ENCODE measurements at regions not wholly inside any gene's neighbourhood (a gene's known extent, or its start where the extent isn't known, plus 50 kb on each side); places are given as distances from the start of the nearest gene placed in this dataset.

- H3K4me2 ChIP-seq (ENCODE audit: low read length), result no peak overlapping the region
- H2BK5ac ChIP-seq (ENCODE audit: low read length), result no peak overlapping the region
- no peak overlapping the region for H3K9ac ChIP-seq (ENCODE audit: low read length)
- no peak overlapping the region for H2BK120ac ChIP-seq (ENCODE audit: low read depth, low read length)
- no peaks in the 10 kb centered on the region for H3K27me3 ChIP-seq (ENCODE audit: insufficient read depth, low read length, poor library complexity)
- no peak overlapping the region for H2BK15ac ChIP-seq (replicated peaks; ENCODE audit: low read depth)
- no peak overlapping the region for H3K27ac ChIP-seq (ENCODE audit: low read depth, low read length)
- no peak overlapping the region for H4K8ac ChIP-seq (ENCODE audit: low read depth, low read length)
- WGBS (ENCODE audit: extremely low coverage, insufficient coverage, low lambda C conversion rate), result no CpG with 5 or more reads among the region's 9 CpGs
- no peaks in the 10 kb centered on the region for H3K79me1 ChIP-seq (ENCODE audit: low read length)
- DNase-seq, result no peak
- H3K4me3 ChIP-seq (ENCODE audit: low read length), result no peak overlapping the region
- no peaks in the 10 kb centered on the region for H3K36me3 ChIP-seq (ENCODE audit: control insufficient read depth, insufficient read depth, low read length)
- no peaks in the 10 kb centered on the region for H3K4me1 ChIP-seq (ENCODE audit: control insufficient read depth, low read depth, low read length)
- H3K18ac ChIP-seq (ENCODE audit: low read length), result no peak overlapping the region
- no peak overlapping the region for H3K4ac ChIP-seq (ENCODE audit: low read depth, low read length)
- H3K56ac ChIP-seq (ENCODE audit: low read length), result no peak overlapping the region
- H2AK5ac ChIP-seq (ENCODE audit: low read length), result no peak overlapping the region
- no peaks in the 10 kb centered on the region for H3K79me2 ChIP-seq (ENCODE audit: control insufficient read depth, insufficient read depth, low read length)
- H3K23ac ChIP-seq (ENCODE audit: low read length), result no peak overlapping the region
- H4K5ac ChIP-seq (ENCODE audit: low read length), result no peak overlapping the region
Measured at GRCh38 chr11:39786281-39786680, 1673.2 kb downstream of the LRRC4C start.

- no peak overlapping the region for H2BK5ac ChIP-seq (ENCODE audit: low read length)
- H3K56ac ChIP-seq (ENCODE audit: low read length), result no peak overlapping the region
- H2AK5ac ChIP-seq (ENCODE audit: low read length), result no peak overlapping the region
- no peaks in the 10 kb centered on the region for H3K79me1 ChIP-seq (ENCODE audit: low read length)
- no peaks in the 10 kb centered on the region for H3K79me2 ChIP-seq (ENCODE audit: control insufficient read depth, insufficient read depth, low read length)
- no peak overlapping the region for H3K18ac ChIP-seq (ENCODE audit: low read length)
- H3K27me3 ChIP-seq (ENCODE audit: insufficient read depth, low read length, poor library complexity), result no peaks in the 10 kb centered on the region
- H3K36me3 ChIP-seq (ENCODE audit: control insufficient read depth, insufficient read depth, low read length), result no peaks in the 10 kb centered on the region
- no peak overlapping the region for H3K9ac ChIP-seq (ENCODE audit: low read length)
- H3K27ac ChIP-seq (ENCODE audit: low read depth, low read length), result no peak overlapping the region
- no peak overlapping the region for H3K23ac ChIP-seq (ENCODE audit: low read length)
- H2BK15ac ChIP-seq (replicated peaks; ENCODE audit: low read depth), result no peak overlapping the region
- no peak overlapping the region for H2BK120ac ChIP-seq (ENCODE audit: low read depth, low read length)
- no peak overlapping the region for H4K8ac ChIP-seq (ENCODE audit: low read depth, low read length)
- H3K4me3 ChIP-seq (ENCODE audit: low read length), result no peak overlapping the region
- no peak overlapping the region for H3K4ac ChIP-seq (ENCODE audit: low read depth, low read length)
- WGBS (ENCODE audit: extremely low coverage, insufficient coverage, low lambda C conversion rate), result no CpG with 5 or more reads among the region's 5 CpGs
- no peak overlapping the region for H3K4me2 ChIP-seq (ENCODE audit: low read length)
- no peak overlapping the region for H4K5ac ChIP-seq (ENCODE audit: low read length)
- no peak for DNase-seq
- no peaks in the 10 kb centered on the region for H3K4me1 ChIP-seq (ENCODE audit: control insufficient read depth, low read depth, low read length)
Measured at GRCh38 chr11:39784873-39785272, 1674.6 kb downstream of the LRRC4C start.

GRCh38 chr11:39780131-39780530 lies 1679.3 kb downstream of the LRRC4C start:
- Histone ChIP-seq H3K23ac (ENCODE audit: low read length) (no peak overlapping the region), H3K4me1 (ENCODE audit: control insufficient read depth, low read depth, low read length) (no peaks in the 10 kb centered on the region), H3K4me3 (ENCODE audit: low read length) (no peak overlapping the region), H3K27ac (ENCODE audit: low read depth, low read length) (no peak overlapping the region), H3K56ac (ENCODE audit: low read length) (no peak overlapping the region), H3K4me2 (ENCODE audit: low read length) (no peak overlapping the region), H3K79me2 (ENCODE audit: control insufficient read depth, insufficient read depth, low read length) (no peaks in the 10 kb centered on the region), H3K27me3 (ENCODE audit: insufficient read depth, low read length, poor library complexity) (no peaks in the 10 kb centered on the region), H2BK5ac (ENCODE audit: low read length) (no peak overlapping the region), H3K79me1 (ENCODE audit: low read length) (no peaks in the 10 kb centered on the region), H3K36me3 (ENCODE audit: control insufficient read depth, insufficient read depth, low read length) (no peaks in the 10 kb centered on the region), H3K4ac (ENCODE audit: low read depth, low read length) (no peak overlapping the region), H4K5ac (ENCODE audit: low read length) (no peak overlapping the region), H2AK5ac (ENCODE audit: low read length) (no peak overlapping the region), H4K8ac (ENCODE audit: low read depth, low read length) (no peak overlapping the region), H3K18ac (ENCODE audit: low read length) (no peak overlapping the region), H2BK15ac (replicated peaks; ENCODE audit: low read depth) (no peak overlapping the region), H3K9ac (ENCODE audit: low read length) (no peak overlapping the region), H2BK120ac (ENCODE audit: low read depth, low read length) (no peak overlapping the region)
- no CpG with 5 or more reads among the region's 3 CpGs for WGBS (ENCODE audit: extremely low coverage, insufficient coverage, low lambda C conversion rate)
- DNase-seq, result no peak

- H3K27ac ChIP-seq (ENCODE audit: low read depth, low read length), result no peak overlapping the region
- no peak overlapping the region for H3K4ac ChIP-seq (ENCODE audit: low read depth, low read length)
- H2AK5ac ChIP-seq (ENCODE audit: low read length), result no peak overlapping the region
- no peak overlapping the region for H3K18ac ChIP-seq (ENCODE audit: low read length)
- no peaks in the 10 kb centered on the region for H3K79me2 ChIP-seq (ENCODE audit: control insufficient read depth, insufficient read depth, low read length)
- no peak for DNase-seq
- H3K36me3 ChIP-seq (ENCODE audit: control insufficient read depth, insufficient read depth, low read length), result no peaks in the 10 kb centered on the region
- H2BK5ac ChIP-seq (ENCODE audit: low read length), result no peak overlapping the region
- H3K9ac ChIP-seq (ENCODE audit: low read length), result no peak overlapping the region
- no peaks in the 10 kb centered on the region for H3K4me1 ChIP-seq (ENCODE audit: control insufficient read depth, low read depth, low read length)
- no peaks in the 10 kb centered on the region for H3K79me1 ChIP-seq (ENCODE audit: low read length)
- H2BK15ac ChIP-seq (replicated peaks; ENCODE audit: low read depth), result no peak overlapping the region
- no peaks in the 10 kb centered on the region for H3K27me3 ChIP-seq (ENCODE audit: insufficient read depth, low read length, poor library complexity)
- no CpG with 5 or more reads among the region's 3 CpGs for WGBS (ENCODE audit: extremely low coverage, insufficient coverage, low lambda C conversion rate)
- no peak overlapping the region for H4K8ac ChIP-seq (ENCODE audit: low read depth, low read length)
- H2BK120ac ChIP-seq (ENCODE audit: low read depth, low read length), result no peak overlapping the region
- H3K23ac ChIP-seq (ENCODE audit: low read length), result no peak overlapping the region
- H4K5ac ChIP-seq (ENCODE audit: low read length), result no peak overlapping the region
- no peak overlapping the region for H3K4me3 ChIP-seq (ENCODE audit: low read length)
- no peak overlapping the region for H3K4me2 ChIP-seq (ENCODE audit: low read length)
- no peak overlapping the region for H3K56ac ChIP-seq (ENCODE audit: low read length)
Measured at GRCh38 chr11:39777035-39777434, 1682.4 kb downstream of the LRRC4C start.

GRCh38 chr11:39772525-39773137 lies 1686.8 kb downstream of the LRRC4C start:
- H2BK120ac ChIP-seq (ENCODE audit: low read depth, low read length), result no peak overlapping the region
- H3K4me2 ChIP-seq (ENCODE audit: low read length), result no peak overlapping the region
- H2BK15ac ChIP-seq (replicated peaks; ENCODE audit: low read depth), result no peak overlapping the region
- DNase-seq, result no peak
- H4K8ac ChIP-seq (ENCODE audit: low read depth, low read length), result no peak overlapping the region
- H4K5ac ChIP-seq (ENCODE audit: low read length), result no peak overlapping the region
- no peak overlapping the region for H3K23ac ChIP-seq (ENCODE audit: low read length)
- H3K27ac ChIP-seq (ENCODE audit: low read depth, low read length), result no peak overlapping the region
- H3K27me3 ChIP-seq (ENCODE audit: insufficient read depth, low read length, poor library complexity), result no peaks in the 10 kb centered on the region
- no peak overlapping the region for H3K18ac ChIP-seq (ENCODE audit: low read length)
- no peaks in the 10 kb centered on the region for H3K79me1 ChIP-seq (ENCODE audit: low read length)
- no peaks in the 10 kb centered on the region for H3K4me1 ChIP-seq (ENCODE audit: control insufficient read depth, low read depth, low read length)
- H3K4ac ChIP-seq (ENCODE audit: low read depth, low read length), result no peak overlapping the region
- H3K9ac ChIP-seq (ENCODE audit: low read length), result no peak overlapping the region
- WGBS (ENCODE audit: extremely low coverage, insufficient coverage, low lambda C conversion rate), result no CpG with 5 or more reads among the region's 1 CpG
- no peak overlapping the region for H2BK5ac ChIP-seq (ENCODE audit: low read length)
- no peak overlapping the region for H2AK5ac ChIP-seq (ENCODE audit: low read length)
- H3K56ac ChIP-seq (ENCODE audit: low read length), result no peak overlapping the region
- no peaks in the 10 kb centered on the region for H3K36me3 ChIP-seq (ENCODE audit: control insufficient read depth, insufficient read depth, low read length)
- no peaks in the 10 kb centered on the region for H3K79me2 ChIP-seq (ENCODE audit: control insufficient read depth, insufficient read depth, low read length)
- H3K4me3 ChIP-seq (ENCODE audit: low read length), result no peak overlapping the region

- H2BK120ac ChIP-seq (ENCODE audit: low read depth, low read length), result no peak overlapping the region
- H3K18ac ChIP-seq (ENCODE audit: low read length), result no peak overlapping the region
- no peak overlapping the region for H2BK15ac ChIP-seq (replicated peaks; ENCODE audit: low read depth)
- H3K27ac ChIP-seq (ENCODE audit: low read depth, low read length), result no peak overlapping the region
- H3K9ac ChIP-seq (ENCODE audit: low read length), result no peak overlapping the region
- H3K23ac ChIP-seq (ENCODE audit: low read length), result no peak overlapping the region
- H2BK5ac ChIP-seq (ENCODE audit: low read length), result no peak overlapping the region
- DNase-seq, result no peak
- no peaks in the 10 kb centered on the region for H3K79me1 ChIP-seq (ENCODE audit: low read length)
- H4K5ac ChIP-seq (ENCODE audit: low read length), result no peak overlapping the region
- H3K4me1 ChIP-seq (ENCODE audit: control insufficient read depth, low read depth, low read length), result no peaks in the 10 kb centered on the region
- H3K56ac ChIP-seq (ENCODE audit: low read length), result no peak overlapping the region
- H3K4me2 ChIP-seq (ENCODE audit: low read length), result no peak overlapping the region
- no peak overlapping the region for H4K8ac ChIP-seq (ENCODE audit: low read depth, low read length)
- H3K27me3 ChIP-seq (ENCODE audit: insufficient read depth, low read length, poor library complexity), result no peaks in the 10 kb centered on the region
- WGBS (ENCODE audit: extremely low coverage, insufficient coverage, low lambda C conversion rate), result no CpG with 5 or more reads among the region's 1 CpG
- no peaks in the 10 kb centered on the region for H3K36me3 ChIP-seq (ENCODE audit: control insufficient read depth, insufficient read depth, low read length)
- H2AK5ac ChIP-seq (ENCODE audit: low read length), result no peak overlapping the region
- no peak overlapping the region for H3K4ac ChIP-seq (ENCODE audit: low read depth, low read length)
- no peak overlapping the region for H3K4me3 ChIP-seq (ENCODE audit: low read length)
- H3K79me2 ChIP-seq (ENCODE audit: control insufficient read depth, insufficient read depth, low read length), result no peaks in the 10 kb centered on the region
Measured at GRCh38 chr11:39768214-39768613, 1691.2 kb downstream of the LRRC4C start.

All from mesendoderm (in vitro differentiated cells).